T-helper 2 cell treated with Interferon-gamma antibody and Interleukin-4, amounts not matched to agents 5 μg/mL and 100 μg/mL, for 36 hours (primary cell): ENCODE measurements at regions not wholly inside any gene's neighbourhood (a gene's known extent, or its start where the extent isn't known, plus 50 kb on each side); places are given as distances from the start of the nearest gene placed in this dataset.

Source experiments
- DNase-seq: peaks from one replicate; pipeline ENCODE4 v3.0.0; 2021; ENCODE audit warnings: low spot score
- H3K27ac Mint-ChIP-seq: one replicate; pipeline ENCODE4 v1.8.0; 2021; ENCODE audit warnings: mild to moderate bottlenecking, mixed read lengths
- H3K27me3 Mint-ChIP-seq: one replicate; pipeline ENCODE4 v1.8.0; 2021; ENCODE audit warnings: low read depth, mixed read lengths
- H3K36me3 Mint-ChIP-seq: one replicate; pipeline ENCODE4 v1.8.0; 2021; ENCODE audit warnings: low read depth, mixed read lengths
- H3K4me1 Mint-ChIP-seq: one replicate; pipeline ENCODE4 v1.8.0; 2021; ENCODE audit warnings: low read depth, mixed read lengths
- H3K4me3 Mint-ChIP-seq: one replicate; pipeline ENCODE4 v1.8.0; 2022; ENCODE audit warnings: mild to moderate bottlenecking, moderate library complexity, mixed read lengths
- H3K9me3 Mint-ChIP-seq: one replicate; pipeline ENCODE4 v1.8.0; 2021; ENCODE audit warnings: mixed read lengths

GRCh38 chr9:120175031-120175430 lies 404.9 kb downstream of the CDK5RAP2 start:
- Mint-ChIP-seq H3K9me3 (no peaks in the 10 kb centered on the region), H3K27ac (no peak overlapping the region), H3K4me1 (no peaks in the 10 kb centered on the region), H3K4me3 (no peak overlapping the region), H3K27me3 (no peaks in the 10 kb centered on the region), H3K36me3 (no peaks in the 10 kb centered on the region)
- DNase-seq, result no peak

- no peak for DNase-seq
- Mint-ChIP-seq H3K36me3 (no peaks in the 10 kb centered on the region), H3K4me3 (no peak overlapping the region), H3K9me3 (no peaks in the 10 kb centered on the region), H3K27me3 (no peaks in the 10 kb centered on the region), H3K27ac (no peak overlapping the region), H3K4me1 (no peaks in the 10 kb centered on the region)
Observed at GRCh38 chr9:120161776-120162175, 418.2 kb downstream of the CDK5RAP2 start.

GRCh38 chr9:120158221-120158620 lies 421.7 kb downstream of the CDK5RAP2 start:
- Mint-ChIP-seq H3K27ac (no peak overlapping the region), H3K9me3 (peaks cover 3% of the 10 kb centered on the region), H3K27me3 (no peaks in the 10 kb centered on the region), H3K4me3 (no peak overlapping the region), H3K4me1 (no peaks in the 10 kb centered on the region), H3K36me3 (no peaks in the 10 kb centered on the region)
- DNase-seq, result no peak

GRCh38 chr9:120156376-120156775 lies 423.6 kb downstream of the CDK5RAP2 start:
- Mint-ChIP-seq H3K9me3 (peaks cover 3% of the 10 kb centered on the region), H3K27me3 (no peaks in the 10 kb centered on the region), H3K4me3 (no peak overlapping the region), H3K4me1 (no peaks in the 10 kb centered on the region), H3K36me3 (no peaks in the 10 kb centered on the region), H3K27ac (no peak overlapping the region)
- no peak for DNase-seq

GRCh38 chr9:120153258-120153657 lies 426.7 kb downstream of the CDK5RAP2 start:
- H3K4me3 Mint-ChIP-seq, result no peak overlapping the region
- no peaks in the 10 kb centered on the region for H3K36me3 Mint-ChIP-seq
- H3K4me1 Mint-ChIP-seq, result no peaks in the 10 kb centered on the region
- H3K27me3 Mint-ChIP-seq, result no peaks in the 10 kb centered on the region
- DNase-seq, result no peak
- no peak overlapping the region for H3K27ac Mint-ChIP-seq
- H3K9me3 Mint-ChIP-seq, result peaks cover 3% of the 10 kb centered on the region

GRCh38 chr9:120152295-120152694 lies 427.7 kb downstream of the CDK5RAP2 start:
- no peak overlapping the region for H3K4me3 Mint-ChIP-seq
- H3K27ac Mint-ChIP-seq, result no peak overlapping the region
- no peak for DNase-seq
- H3K27me3 Mint-ChIP-seq, result no peaks in the 10 kb centered on the region
- no peaks in the 10 kb centered on the region for H3K36me3 Mint-ChIP-seq
- H3K4me1 Mint-ChIP-seq, result no peaks in the 10 kb centered on the region
- H3K9me3 Mint-ChIP-seq, result peaks cover 3% of the 10 kb centered on the region

GRCh38 chr9:120151806-120152205 lies 428.2 kb downstream of the CDK5RAP2 start:
- no peak overlapping the region for H3K27ac Mint-ChIP-seq
- H3K4me1 Mint-ChIP-seq, result no peaks in the 10 kb centered on the region
- no peaks in the 10 kb centered on the region for H3K27me3 Mint-ChIP-seq
- no peak for DNase-seq
- H3K9me3 Mint-ChIP-seq, result peaks cover 3% of the 10 kb centered on the region
- H3K4me3 Mint-ChIP-seq, result no peak overlapping the region
- H3K36me3 Mint-ChIP-seq, result no peaks in the 10 kb centered on the region

GRCh38 chr9:120151149-120151548 lies 428.8 kb downstream of the CDK5RAP2 start:
- H3K9me3 Mint-ChIP-seq, result peaks cover 3% of the 10 kb centered on the region
- DNase-seq, result no peak
- H3K27me3 Mint-ChIP-seq, result no peaks in the 10 kb centered on the region
- H3K36me3 Mint-ChIP-seq, result no peaks in the 10 kb centered on the region
- no peak overlapping the region for H3K27ac Mint-ChIP-seq
- no peak overlapping the region for H3K4me3 Mint-ChIP-seq
- H3K4me1 Mint-ChIP-seq, result no peaks in the 10 kb centered on the region

- Mint-ChIP-seq H3K9me3 (peaks cover 6% of the 10 kb centered on the region), H3K36me3 (no peaks in the 10 kb centered on the region), H3K4me3 (no peak overlapping the region), H3K27ac (no peak overlapping the region), H3K27me3 (no peaks in the 10 kb centered on the region), H3K4me1 (no peaks in the 10 kb centered on the region)
- no peak for DNase-seq
Observed at GRCh38 chr9:120138955-120139354, 441.0 kb downstream of the CDK5RAP2 start.

GRCh38 chr9:120137186-120137840 lies 442.7 kb downstream of the CDK5RAP2 start:
- Mint-ChIP-seq H3K9me3 (peaks cover 19% of the 10 kb centered on the region), H3K36me3 (no peaks in the 10 kb centered on the region), H3K27me3 (no peaks in the 10 kb centered on the region), H3K4me3 (no peak overlapping the region), H3K27ac (no peak overlapping the region), H3K4me1 (no peaks in the 10 kb centered on the region)
- no peak for DNase-seq

GRCh38 chr9:120136696-120137095 lies 443.3 kb downstream of the CDK5RAP2 start:
- H3K36me3 Mint-ChIP-seq, result no peaks in the 10 kb centered on the region
- peaks cover 19% of the 10 kb centered on the region for H3K9me3 Mint-ChIP-seq
- no peak for DNase-seq
- no peaks in the 10 kb centered on the region for H3K27me3 Mint-ChIP-seq
- H3K4me3 Mint-ChIP-seq, result no peak overlapping the region
- no peak overlapping the region for H3K27ac Mint-ChIP-seq
- no peaks in the 10 kb centered on the region for H3K4me1 Mint-ChIP-seq

- H3K36me3 Mint-ChIP-seq, result no peaks in the 10 kb centered on the region
- H3K27ac Mint-ChIP-seq, result no peak overlapping the region
- no peaks in the 10 kb centered on the region for H3K9me3 Mint-ChIP-seq
- no peak for DNase-seq
- no peaks in the 10 kb centered on the region for H3K4me1 Mint-ChIP-seq
- H3K27me3 Mint-ChIP-seq, result no peaks in the 10 kb centered on the region
- H3K4me3 Mint-ChIP-seq, result no peak overlapping the region
Observed at GRCh38 chr9:120117081-120117480, 462.9 kb downstream of the CDK5RAP2 start.

- no peaks in the 10 kb centered on the region for H3K27me3 Mint-ChIP-seq
- H3K4me3 Mint-ChIP-seq, result no peak overlapping the region
- no peaks in the 10 kb centered on the region for H3K9me3 Mint-ChIP-seq
- no peaks in the 10 kb centered on the region for H3K36me3 Mint-ChIP-seq
- H3K27ac Mint-ChIP-seq, result no peak overlapping the region
- DNase-seq, result no peak
- H3K4me1 Mint-ChIP-seq, result no peaks in the 10 kb centered on the region
Observed at GRCh38 chr9:120110520-120110919, 469.4 kb downstream of the CDK5RAP2 start.

- DNase-seq, result no peak
- H3K36me3 Mint-ChIP-seq, result no peaks in the 10 kb centered on the region
- no peak overlapping the region for H3K4me3 Mint-ChIP-seq
- H3K27me3 Mint-ChIP-seq, result no peaks in the 10 kb centered on the region
- no peaks in the 10 kb centered on the region for H3K4me1 Mint-ChIP-seq
- no peaks in the 10 kb centered on the region for H3K9me3 Mint-ChIP-seq
- H3K27ac Mint-ChIP-seq, result no peak overlapping the region
Observed at GRCh38 chr9:120109242-120109641, 470.7 kb downstream of the CDK5RAP2 start.

- Mint-ChIP-seq H3K27me3 (no peaks in the 10 kb centered on the region), H3K4me3 (no peak overlapping the region), H3K36me3 (no peaks in the 10 kb centered on the region), H3K9me3 (no peaks in the 10 kb centered on the region), H3K27ac (no peak overlapping the region), H3K4me1 (no peaks in the 10 kb centered on the region)
- no peak for DNase-seq
Observed at GRCh38 chr9:120107138-120107537, 472.8 kb downstream of the CDK5RAP2 start.
